SU-DHL-6 (cell line): ENCODE measurements at regions not wholly inside any gene's neighbourhood (a gene's known extent, or its start where the extent isn't known, plus 50 kb on each side); places are given as distances from the start of the nearest gene placed in this dataset.

Source experiments
- H2AFZ ChIP-seq: fragments of 200-600 bp; sonication (generic); 2 replicates; pipeline ENCODE4 v1.6.1; 2014; ENCODE audit warnings: low read depth, mild to moderate bottlenecking, moderate library complexity, mixed read lengths, antibody characterized with exemption, low read length; ENCODE audit not compliant: severe bottlenecking
- H3F3A ChIP-seq: fragments of 200-600 bp; shearing (Covaris generic); 2 replicates; pipeline ENCODE4 v1.6.0; 2016; ENCODE audit warnings: antibody characterized with exemption, mild to moderate bottlenecking; ENCODE audit not compliant: insufficient read depth
- H3K27ac ChIP-seq: fragments of 200-600 bp; sonication (generic); 2 replicates; pipeline ENCODE4 v1.5.1; 2016; ENCODE audit warnings: low read depth, mild to moderate bottlenecking, low read length, moderate library complexity, mixed read lengths
- H3K27me3 ChIP-seq: fragments of 200-600 bp; sonication (generic), shearing (Covaris generic); 2 replicates; pipeline ENCODE4 v1.6.0; 2014; ENCODE audit warnings: mild to moderate bottlenecking, low read length
- H3K36me3 ChIP-seq: fragments of 200-600 bp; sonication (generic); 2 replicates; pipeline ENCODE4 v1.6.1; 2014; ENCODE audit warnings: mild to moderate bottlenecking, low read length, mixed read lengths
- H3K4me2 ChIP-seq: fragments of 300-600, 200-600 bp; shearing (Covaris generic), sonication (generic); 2 replicates; pipeline ENCODE4 v1.6.0; 2014; ENCODE audit warnings: low read length, low read depth, mild to moderate bottlenecking; ENCODE audit not compliant: poor library complexity, severe bottlenecking
- H3K4me3 ChIP-seq: fragments of 200-600 bp; sonication (generic); 2 replicates; pipeline ENCODE4 v1.5.1; 2014; ENCODE audit warnings: antibody characterized with exemption, low read length, mild to moderate bottlenecking, mixed read lengths; ENCODE audit not compliant: insufficient read depth, poor library complexity, severe bottlenecking
- H3K79me2 ChIP-seq: fragments of 200-600 bp; sonication (generic); 2 replicates; pipeline ENCODE4 v1.6.1; 2014; ENCODE audit warnings: mild to moderate bottlenecking, low read length, moderate library complexity; ENCODE audit not compliant: insufficient read depth
- H3K9ac ChIP-seq: fragments of 200-600 bp; sonication (generic); 2 replicates; pipeline ENCODE4 v1.7.0; 2014; ENCODE audit warnings: mild to moderate bottlenecking, low read length
- H3K9me2 ChIP-seq: fragments of 200-600 bp; sonication (generic); replicated peaks from 2 replicates; pipeline ENCODE4 v1.6.1; 2014; ENCODE audit warnings: low read length; ENCODE audit not compliant: insufficient read depth
- H3K9me3 ChIP-seq: fragments of 200-600 bp; sonication (generic); 2 replicates; pipeline ENCODE4 v1.6.1; 2014; ENCODE audit warnings: low read length, mixed read lengths; ENCODE audit not compliant: insufficient read depth
- H4K20me1 ChIP-seq: fragments of 200-600 bp; sonication (generic); 2 replicates; pipeline ENCODE4 v1.6.1; 2014; ENCODE audit warnings: low read depth, mild to moderate bottlenecking, antibody characterized with exemption, low read length, moderate library complexity, mixed read lengths
- EZH2phosphoT487 ChIP-seq: fragments of 200-600 bp; sonication (generic), shearing (Covaris generic); conservative IDR thresholded peaks from 2 replicates; pipeline ENCODE4 v1.6.1; 2018; ENCODE audit warnings: mild to moderate bottlenecking, antibody characterized with exemption, low read length, moderate library complexity, mixed read lengths
- TF ChIP-seq, protein P1 (sequence below): fragments of 200-600 bp; sonication (generic); IDR thresholded peaks from one replicate; pipeline ENCODE4 v1.5.1; 2017; ENCODE audit warnings: antibody characterized with exemption, mild to moderate bottlenecking, low read length, moderate library complexity; ENCODE audit not compliant: insufficient read depth, poor library complexity, severe bottlenecking

DNA sequence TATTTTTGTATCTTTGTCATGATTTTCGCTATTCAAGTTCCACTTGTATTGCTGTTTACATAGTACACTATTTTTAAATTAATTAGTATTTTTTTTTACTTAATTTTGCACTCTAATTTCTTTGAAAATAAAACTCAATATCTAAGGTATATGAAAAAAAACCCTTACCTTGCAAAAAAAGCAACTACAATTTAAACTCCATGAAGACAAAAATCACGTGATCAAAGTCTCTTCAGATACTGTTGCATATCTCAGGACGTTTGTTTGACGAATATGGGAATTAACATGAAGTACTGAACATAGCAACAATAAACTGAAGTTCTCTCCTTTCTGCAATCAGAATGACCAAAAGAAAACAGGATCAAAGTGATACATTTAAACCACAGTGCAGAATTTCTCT lies 968.4 kb upstream of the SEL1L start:
- Histone ChIP-seq H3K27me3 (no peaks in the 10 kb centered on the region), H2AFZ (no peak overlapping the region), H3K9me3 (no peaks in the 10 kb centered on the region), H3K36me3 (no peaks in the 10 kb centered on the region), H4K20me1 (no peaks in the 10 kb centered on the region), H3K9ac (no peak overlapping the region), H3K4me2 (no peak overlapping the region), H3K79me2 (no peaks in the 10 kb centered on the region), H3K9me2 (no peaks in the 10 kb centered on the region), H3K27ac (no peak overlapping the region), H3F3A (no peaks in the 10 kb centered on the region), H3K4me3 (no peak overlapping the region)
- TF ChIP-seq, protein P1, sequence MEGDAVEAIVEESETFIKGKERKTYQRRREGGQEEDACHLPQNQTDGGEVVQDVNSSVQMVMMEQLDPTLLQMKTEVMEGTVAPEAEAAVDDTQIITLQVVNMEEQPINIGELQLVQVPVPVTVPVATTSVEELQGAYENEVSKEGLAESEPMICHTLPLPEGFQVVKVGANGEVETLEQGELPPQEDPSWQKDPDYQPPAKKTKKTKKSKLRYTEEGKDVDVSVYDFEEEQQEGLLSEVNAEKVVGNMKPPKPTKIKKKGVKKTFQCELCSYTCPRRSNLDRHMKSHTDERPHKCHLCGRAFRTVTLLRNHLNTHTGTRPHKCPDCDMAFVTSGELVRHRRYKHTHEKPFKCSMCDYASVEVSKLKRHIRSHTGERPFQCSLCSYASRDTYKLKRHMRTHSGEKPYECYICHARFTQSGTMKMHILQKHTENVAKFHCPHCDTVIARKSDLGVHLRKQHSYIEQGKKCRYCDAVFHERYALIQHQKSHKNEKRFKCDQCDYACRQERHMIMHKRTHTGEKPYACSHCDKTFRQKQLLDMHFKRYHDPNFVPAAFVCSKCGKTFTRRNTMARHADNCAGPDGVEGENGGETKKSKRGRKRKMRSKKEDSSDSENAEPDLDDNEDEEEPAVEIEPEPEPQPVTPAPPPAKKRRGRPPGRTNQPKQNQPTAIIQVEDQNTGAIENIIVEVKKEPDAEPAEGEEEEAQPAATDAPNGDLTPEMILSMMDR: no peak
- no peak for TF ChIP-seq EZH2phosphoT487

DNA sequence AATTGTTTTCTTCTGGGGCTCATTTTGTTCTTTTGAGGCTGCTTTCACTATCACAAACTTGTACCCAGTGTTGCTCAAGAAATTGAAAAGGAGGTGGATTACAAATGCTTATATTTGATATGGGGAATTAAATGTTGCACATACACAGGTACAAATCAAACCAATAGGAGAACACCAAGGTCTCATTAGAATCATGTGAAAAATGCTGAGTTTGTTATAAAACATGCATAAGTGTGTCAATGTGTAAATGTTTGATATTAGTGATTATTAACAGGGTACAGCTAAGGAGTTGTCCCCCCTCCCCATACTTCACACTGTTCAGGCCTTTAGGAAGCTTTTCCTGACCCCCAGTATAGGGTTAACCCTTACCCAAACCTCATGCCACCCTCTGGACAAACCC lies 971.2 kb upstream of the SEL1L start:
- Histone ChIP-seq H3K9me2 (no peaks in the 10 kb centered on the region), H3K9me3 (no peaks in the 10 kb centered on the region), H3K9ac (no peak overlapping the region), H3K27me3 (no peaks in the 10 kb centered on the region), H3K4me3 (no peak overlapping the region), H2AFZ (no peak overlapping the region), H3K79me2 (no peaks in the 10 kb centered on the region), H3K27ac (no peak overlapping the region), H3K4me2 (no peak overlapping the region), H4K20me1 (no peaks in the 10 kb centered on the region), H3K36me3 (no peaks in the 10 kb centered on the region), H3F3A (no peaks in the 10 kb centered on the region)
- TF ChIP-seq, protein P1: no peak
- no peak for TF ChIP-seq EZH2phosphoT487

DNA sequence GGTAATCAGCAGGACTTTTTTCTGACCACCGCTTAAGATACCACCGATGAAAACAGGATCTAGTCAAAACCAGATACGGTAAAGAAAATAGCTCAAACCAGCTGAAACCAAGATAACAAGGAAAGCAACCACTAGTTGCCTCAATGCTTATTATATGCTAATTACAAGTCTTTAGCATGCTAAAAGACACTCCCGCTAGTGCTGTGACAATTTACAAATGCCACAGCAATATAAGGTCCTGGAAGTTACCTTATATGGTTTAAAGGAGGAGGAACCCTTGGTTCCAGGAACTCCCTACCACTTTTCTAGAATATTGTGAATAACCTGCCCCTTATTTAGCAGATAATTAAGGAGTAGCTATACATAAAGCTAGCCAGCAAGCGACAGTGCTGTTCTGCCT lies 976.4 kb upstream of the SEL1L start:
- Histone ChIP-seq H3K27me3 (no peaks in the 10 kb centered on the region), H3K27ac (no peak overlapping the region), H3K36me3 (no peaks in the 10 kb centered on the region), H3K9ac (no peak overlapping the region), H3K9me3 (no peaks in the 10 kb centered on the region), H4K20me1 (no peaks in the 10 kb centered on the region), H3K79me2 (no peaks in the 10 kb centered on the region), H2AFZ (no peak overlapping the region), H3K9me2 (no peaks in the 10 kb centered on the region), H3K4me3 (no peak overlapping the region), H3F3A (no peaks in the 10 kb centered on the region), H3K4me2 (no peak overlapping the region)
- TF ChIP-seq EZH2phosphoT487: no peak
- TF ChIP-seq, protein P1: no peak

DNA sequence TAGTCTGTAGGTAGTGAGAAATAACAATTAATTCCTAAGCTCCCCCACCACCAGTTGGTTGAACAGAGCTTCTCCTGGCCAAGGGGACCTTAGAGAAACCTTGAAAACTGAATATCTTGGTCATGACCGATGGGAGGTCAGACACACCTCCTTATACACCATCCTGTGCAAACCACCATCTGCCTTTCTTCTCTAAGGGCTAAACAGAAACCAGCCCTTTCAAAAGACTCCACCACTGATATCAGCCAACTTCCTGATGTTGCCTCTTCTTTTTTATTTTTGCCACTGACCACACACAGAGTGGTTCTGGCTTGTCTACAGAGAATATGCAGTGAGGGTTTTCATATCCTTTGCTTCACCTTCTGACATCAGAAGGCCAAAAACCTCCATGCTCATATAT lies 977.7 kb upstream of the SEL1L start:
- H3K9me2 ChIP-seq: no peaks in the 10 kb centered on the region
- H3K9ac ChIP-seq: no peak overlapping the region
- no peaks in the 10 kb centered on the region for H3K9me3 ChIP-seq

More for the DNA sequence above, 977.7 kb upstream of the SEL1L start:
- no peaks in the 10 kb centered on the region for H3K79me2 ChIP-seq
- H3K27ac ChIP-seq: no peak overlapping the region
- H2AFZ ChIP-seq: no peak overlapping the region
- H3K36me3 ChIP-seq: no peaks in the 10 kb centered on the region
- no peaks in the 10 kb centered on the region for H3K27me3 ChIP-seq
- no peak overlapping the region for H3K4me2 ChIP-seq
- no peaks in the 10 kb centered on the region for H4K20me1 ChIP-seq
- no peaks in the 10 kb centered on the region for H3F3A ChIP-seq
- no peak overlapping the region for H3K4me3 ChIP-seq
- no peak for TF ChIP-seq EZH2phosphoT487
- TF ChIP-seq, protein P1: no peak
